GM12892 (cell line): ENCODE measurements at regions not wholly inside any gene's neighbourhood (a gene's known extent, or its start where the extent isn't known, plus 50 kb on each side); places are given as distances from the start of the nearest gene placed in this dataset.

Experiments
- POLR2A ChIP-seq: IDR thresholded peaks from 2 replicates; pipeline ENCODE4 v1.6.1; 2011; ENCODE audit warnings: low read depth, low read length, control low read depth
- POLR2AphosphoS5 ChIP-seq: IDR thresholded peaks from 2 replicates; pipeline ENCODE4 v1.6.1; 2011; ENCODE audit warnings: low read depth, low read length, control low read depth

DNA sequence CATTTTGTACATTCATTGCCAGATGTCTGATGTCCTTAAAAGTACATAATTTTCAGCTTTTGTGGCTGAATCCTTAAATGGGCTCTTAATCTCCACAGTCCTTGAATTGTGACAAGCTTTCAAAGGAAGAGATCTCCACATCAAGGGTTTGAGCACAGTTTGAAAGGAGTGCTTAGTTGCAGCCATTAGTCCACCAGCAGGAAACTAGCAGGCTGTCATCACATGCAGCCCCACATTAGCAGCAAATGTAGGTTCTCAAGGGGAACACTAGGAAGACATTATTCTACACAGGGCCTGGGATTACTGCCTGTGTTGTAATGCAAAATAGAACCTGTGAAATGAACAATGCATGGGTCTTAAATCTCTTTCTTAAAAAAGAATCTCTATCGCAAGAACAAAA, 173.2 kb downstream of the CBLL2 start:
- no peak for TF ChIP-seq POLR2A
- no peak for TF ChIP-seq POLR2AphosphoS5
